22Rv1 (cell line): ENCODE measurements at regions not wholly inside any gene's neighbourhood (a gene's known extent, or its start where the extent isn't known, plus 50 kb on each side); places are given as distances from the start of the nearest gene placed in this dataset.

ENCODE experiments used
- ZFX ChIP-seq: fragments of 450-650 bp; IDR thresholded peaks from 2 replicates; pipeline ENCODE4 v1.6.1; 2017; ENCODE audit warnings: antibody characterized with exemption, borderline replicate concordance
- TF ChIP-seq, protein P1 (sequence below): fragments of 450-650 bp; IDR thresholded peaks from 2 replicates; pipeline ENCODE4 v1.5.1; 2017; ENCODE audit warnings: mild to moderate bottlenecking

DNA sequence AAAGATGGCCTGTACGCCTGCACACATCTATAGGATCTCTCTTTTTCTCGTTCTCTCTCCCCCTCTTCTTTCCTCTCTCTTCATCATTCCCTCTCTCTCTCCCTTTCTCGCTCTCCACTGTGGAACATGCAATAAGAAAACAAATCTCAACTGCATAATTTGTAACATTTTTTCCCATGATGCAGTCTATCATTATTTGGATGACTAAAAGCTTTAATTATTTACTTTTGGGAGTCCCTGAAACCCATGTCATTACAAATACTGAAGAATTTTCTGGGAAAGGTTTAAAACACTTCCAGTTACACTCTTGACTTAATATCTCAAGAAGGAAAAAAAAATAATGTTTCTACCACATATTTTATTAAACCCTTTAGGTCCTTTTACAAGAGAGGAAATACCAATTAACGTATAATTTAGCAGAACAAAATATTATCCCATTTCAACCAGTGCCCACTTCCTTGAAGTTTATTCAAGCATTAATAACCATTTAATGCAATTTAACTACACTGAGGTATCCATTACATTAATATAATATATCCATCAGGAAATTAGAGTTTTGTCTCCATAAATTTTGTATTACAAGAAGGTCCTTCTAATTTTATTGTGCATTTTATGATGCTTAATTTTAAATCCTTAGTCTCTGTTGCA lies 1615.2 kb upstream of the ACVR2A start:
- TF ChIP-seq, protein P1, sequence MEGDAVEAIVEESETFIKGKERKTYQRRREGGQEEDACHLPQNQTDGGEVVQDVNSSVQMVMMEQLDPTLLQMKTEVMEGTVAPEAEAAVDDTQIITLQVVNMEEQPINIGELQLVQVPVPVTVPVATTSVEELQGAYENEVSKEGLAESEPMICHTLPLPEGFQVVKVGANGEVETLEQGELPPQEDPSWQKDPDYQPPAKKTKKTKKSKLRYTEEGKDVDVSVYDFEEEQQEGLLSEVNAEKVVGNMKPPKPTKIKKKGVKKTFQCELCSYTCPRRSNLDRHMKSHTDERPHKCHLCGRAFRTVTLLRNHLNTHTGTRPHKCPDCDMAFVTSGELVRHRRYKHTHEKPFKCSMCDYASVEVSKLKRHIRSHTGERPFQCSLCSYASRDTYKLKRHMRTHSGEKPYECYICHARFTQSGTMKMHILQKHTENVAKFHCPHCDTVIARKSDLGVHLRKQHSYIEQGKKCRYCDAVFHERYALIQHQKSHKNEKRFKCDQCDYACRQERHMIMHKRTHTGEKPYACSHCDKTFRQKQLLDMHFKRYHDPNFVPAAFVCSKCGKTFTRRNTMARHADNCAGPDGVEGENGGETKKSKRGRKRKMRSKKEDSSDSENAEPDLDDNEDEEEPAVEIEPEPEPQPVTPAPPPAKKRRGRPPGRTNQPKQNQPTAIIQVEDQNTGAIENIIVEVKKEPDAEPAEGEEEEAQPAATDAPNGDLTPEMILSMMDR, result no peak
- TF ChIP-seq ZFX, result no peak
